WERI-Rb-1 (cell line): ENCODE measurements at regions not wholly inside any gene's neighbourhood (a gene's known extent, or its start where the extent isn't known, plus 50 kb on each side); places are given as distances from the start of the nearest gene placed in this dataset.

Experiments
- DNase-seq: peaks from one replicate; pipeline ENCODE4 v3.0.0-alpha.2; 2020
- H3K27ac ChIP-seq: fragments of 250-450 bp; sonication (Bioruptor Pico); 2 replicates; pipeline ENCODE4 v1.5.1; 2020; ENCODE audit warnings: mild to moderate bottlenecking, moderate library complexity
- H3K27me3 ChIP-seq: fragments of 250-450 bp; sonication (Bioruptor Pico); 2 replicates; pipeline ENCODE4 v1.5.1; 2021; ENCODE audit warnings: mild to moderate bottlenecking, low read depth, moderate library complexity; ENCODE audit not compliant: insufficient read depth, severe bottlenecking
- H3K36me3 ChIP-seq: fragments of 250-450 bp; sonication (Bioruptor Pico); 2 replicates; pipeline ENCODE4 v1.5.1; 2020; ENCODE audit warnings: mild to moderate bottlenecking, moderate library complexity
- H3K4me3 ChIP-seq: 2 replicates; pipeline ENCODE4 v1.5.1; 2011; ENCODE audit warnings: low read depth, mild to moderate bottlenecking, control low read depth, low read length
- H3K9me3 ChIP-seq: fragments of 250-450 bp; sonication (Bioruptor Pico); 2 replicates; pipeline ENCODE4 v1.5.1; 2021; ENCODE audit warnings: mild to moderate bottlenecking, moderate library complexity; ENCODE audit not compliant: severe bottlenecking
- CTCF ChIP-seq: IDR thresholded peaks from 2 replicates; pipeline ENCODE4 v1.5.1; 2011; ENCODE audit warnings: low read depth, mild to moderate bottlenecking, control low read depth, inconsistent platforms, low read length

DNA sequence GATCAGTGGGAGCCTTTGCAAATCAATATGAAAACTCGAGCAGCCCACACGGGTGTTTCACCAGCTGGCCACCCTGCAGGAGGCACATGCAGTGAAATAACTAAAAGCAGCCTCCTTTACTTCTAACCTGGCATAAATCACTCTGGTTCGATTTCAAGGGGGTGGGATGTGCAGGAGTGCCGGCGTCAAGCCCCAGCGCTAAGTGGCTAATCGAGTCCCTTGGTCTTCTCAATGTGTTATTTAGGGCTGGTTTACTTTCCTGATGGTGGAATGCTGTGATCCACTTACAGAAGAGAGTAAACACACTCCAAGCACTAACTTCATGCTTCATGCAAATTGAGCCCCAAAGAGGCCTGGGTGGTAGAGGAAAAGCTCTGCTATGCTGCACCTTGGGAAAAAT is 109.4 kb downstream of the TMEM174 start:
- Histone ChIP-seq H3K9me3 (no peaks in the 10 kb centered on the region), H3K27ac (no peak overlapping the region), H3K27me3 (no peaks in the 10 kb centered on the region), H3K4me3 (no peak overlapping the region), H3K36me3 (no peaks in the 10 kb centered on the region)
- TF ChIP-seq CTCF = no peak
- DNase-seq = no peak

DNA sequence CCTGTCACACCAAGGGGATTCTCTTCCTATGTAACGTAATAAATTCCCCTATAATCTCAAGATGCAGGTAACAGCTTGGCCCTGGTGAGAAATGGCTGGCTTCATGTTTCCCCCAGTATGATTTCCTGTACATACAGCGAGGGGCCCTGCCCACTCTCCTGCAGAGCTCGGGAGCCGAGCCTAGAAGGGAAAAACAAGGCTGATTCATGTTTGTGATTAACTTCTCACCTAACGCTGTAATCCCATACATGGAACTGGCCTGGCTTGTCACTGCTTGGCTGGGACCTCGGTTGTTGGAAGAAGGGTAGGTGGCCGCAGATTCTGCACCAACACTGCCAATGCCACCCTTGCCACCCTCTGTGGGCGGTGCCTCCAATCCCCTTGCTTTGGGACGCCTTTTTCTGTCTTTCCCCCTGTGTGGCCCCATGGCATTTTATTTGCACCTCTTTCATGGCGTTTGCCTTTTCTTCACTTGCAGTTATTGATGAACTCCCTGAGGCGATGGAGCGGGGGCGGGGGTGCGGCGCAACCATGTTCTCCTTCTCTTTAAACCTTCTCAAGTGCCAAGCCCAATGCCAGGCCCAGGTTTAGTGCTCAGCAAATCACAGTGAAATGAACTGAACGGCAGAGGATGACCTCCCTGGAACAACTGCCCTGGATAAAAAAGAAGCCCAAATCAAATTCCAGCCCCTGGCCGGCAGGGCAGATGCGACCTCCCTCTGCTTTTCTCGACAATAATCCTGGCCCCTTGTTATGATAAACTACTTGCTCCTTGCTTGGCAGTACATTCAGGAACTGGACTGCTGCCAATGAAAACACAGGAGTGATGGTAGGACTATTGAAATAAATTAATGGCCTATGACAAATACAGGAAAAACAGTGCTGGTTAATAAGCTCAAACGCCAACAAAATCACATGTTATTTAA is 108.1 kb downstream of the TMEM174 start:
- H3K36me3 ChIP-seq = no peaks in the 10 kb centered on the region
- H3K27me3 ChIP-seq = no peaks in the 10 kb centered on the region
- H3K4me3 ChIP-seq = no peak overlapping the region
- no peak for TF ChIP-seq CTCF
- H3K9me3 ChIP-seq = no peaks in the 10 kb centered on the region
- no peak for DNase-seq
- H3K27ac ChIP-seq = no peak overlapping the region

GRCh38 chr5:73280386-73280785 is 107.4 kb downstream of the TMEM174 start:
- H3K27me3 ChIP-seq = no peaks in the 10 kb centered on the region
- no peak overlapping the region for H3K4me3 ChIP-seq
- no peak overlapping the region for H3K27ac ChIP-seq
- no peak for DNase-seq
- H3K9me3 ChIP-seq = no peaks in the 10 kb centered on the region
- no peak for TF ChIP-seq CTCF
- no peaks in the 10 kb centered on the region for H3K36me3 ChIP-seq

- DNase-seq = no peak
- H3K36me3 ChIP-seq = no peaks in the 10 kb centered on the region
- no peaks in the 10 kb centered on the region for H3K9me3 ChIP-seq
- H3K4me3 ChIP-seq = no peak overlapping the region
- no peaks in the 10 kb centered on the region for H3K27me3 ChIP-seq
- no peak overlapping the region for H3K27ac ChIP-seq
- TF ChIP-seq CTCF = no peak
These were observed 106.8 kb downstream of the TMEM174 start for GRCh38 chr5:73279805-73280204.

DNA sequence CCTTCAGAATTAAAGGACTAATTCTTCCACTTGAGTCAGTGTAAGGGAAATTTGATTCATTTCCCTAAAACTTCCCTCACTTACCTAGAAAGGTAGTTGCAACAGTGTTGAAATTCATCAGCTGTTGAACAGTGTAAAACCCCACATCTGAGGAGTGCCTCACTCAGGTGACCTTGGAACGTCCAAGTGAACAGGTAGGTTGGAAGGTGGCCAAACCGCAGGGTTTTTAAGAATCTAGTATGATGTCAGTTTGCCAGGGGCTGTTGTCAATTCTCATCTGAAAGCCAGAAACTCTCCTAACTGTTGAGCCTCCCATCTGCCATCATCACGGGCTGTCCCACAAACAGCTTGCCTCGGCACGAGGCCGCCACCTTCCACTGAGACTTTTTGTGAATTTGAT is 105.7 kb downstream of the TMEM174 start:
- DNase-seq = no peak
- no peak for TF ChIP-seq CTCF
- H3K27ac ChIP-seq = no peak overlapping the region

More for the DNA sequence above, 105.7 kb downstream of the TMEM174 start:
- Histone ChIP-seq H3K27me3 (no peaks in the 10 kb centered on the region), H3K36me3 (no peaks in the 10 kb centered on the region), H3K4me3 (no peak overlapping the region), H3K9me3 (no peaks in the 10 kb centered on the region)
